IPS DF 6.9 (cell line): ENCODE measurements at regions not wholly inside any gene's neighbourhood (a gene's known extent, or its start where the extent isn't known, plus 50 kb on each side); places are given as distances from the start of the nearest gene placed in this dataset.
"Not testable (repeated sequence)": the region's sequence is repeated elsewhere in the genome, so short reads cannot be mapped to it uniquely, and the experiment has no call there.

Source experiments
- DNase-seq: peaks from one replicate; pipeline ENCODE4 v3.0.0-alpha.2; 2013; ENCODE audit warnings: low read depth, low spot score
- H3K27ac ChIP-seq: one replicate; pipeline ENCODE4 v1.5.1; 2013; ENCODE audit warnings: low read length, control low read depth
- H3K27me3 ChIP-seq: 2 replicates; pipeline ENCODE4 v1.6.1; 2013; ENCODE audit warnings: mild to moderate bottlenecking, low read length; ENCODE audit not compliant: control insufficient read depth, insufficient read depth
- H3K36me3 ChIP-seq: 2 replicates; pipeline ENCODE4 v1.6.1; 2013; ENCODE audit warnings: low read length; ENCODE audit not compliant: control insufficient read depth, insufficient read depth
- H3K4me1 ChIP-seq: 2 replicates; pipeline ENCODE4 v1.6.1; 2013; ENCODE audit warnings: low read length; ENCODE audit not compliant: control insufficient read depth, insufficient read depth
- H3K4me3 ChIP-seq: 2 replicates; pipeline ENCODE4 v1.5.1; 2013; ENCODE audit warnings: mild to moderate bottlenecking, low read length
- H3K9me3 ChIP-seq: 2 replicates; pipeline ENCODE4 v1.6.1; 2013; ENCODE audit warnings: low read length, inconsistent platforms; ENCODE audit not compliant: control insufficient read depth, insufficient read depth
- WGBS: extraction: QIAGEN DNeasy Blood & Tissue Kit; methylation state at CpG from one replicate; pipeline ENCODE4 v1.1.7; 2013; ENCODE audit warnings: mixed read lengths, missing lambda C conversion rate; ENCODE audit not compliant: insufficient read length, insufficient coverage; 5-methylcytosine and 5-hydroxymethylcytosine counted together

DNA sequence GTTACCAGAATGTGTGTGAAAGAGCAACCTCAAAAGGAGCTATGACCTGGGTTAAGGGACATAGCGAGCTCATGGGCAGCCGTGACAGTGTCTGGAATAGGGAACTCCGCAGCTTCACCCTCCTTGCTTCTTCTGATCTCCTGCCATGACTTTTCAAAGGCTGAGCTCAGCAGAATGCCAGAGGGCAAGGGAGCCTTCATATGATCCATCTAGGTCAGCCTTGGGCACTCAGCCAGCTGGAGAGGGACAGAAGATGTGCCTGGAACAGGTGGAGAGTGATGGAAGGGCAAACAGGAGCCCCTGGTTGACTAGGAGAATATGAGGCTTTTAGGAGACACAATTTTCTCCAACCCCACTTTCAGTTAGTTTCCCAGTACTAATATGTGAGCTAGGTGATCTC is 352.8 kb upstream of the FRG2C start:
- not testable (repeated sequence) for DNase-seq, H3K27ac ChIP-seq, H3K36me3 ChIP-seq, H3K9me3 ChIP-seq, H3K4me3 ChIP-seq, H3K27me3 ChIP-seq, H3K4me1 ChIP-seq
- WGBS = no CpG with 5 or more reads among the region's 3 CpGs

- not testable (repeated sequence) for H3K4me1 ChIP-seq
Measured at GRCh38 chr3:75312469-75312868, 351.7 kb upstream of the FRG2C start.

GRCh38 chr3:75319776-75320175 is 344.4 kb upstream of the FRG2C start:
- not testable (repeated sequence) for H3K27me3 ChIP-seq, H3K4me3 ChIP-seq, H3K4me1 ChIP-seq, DNase-seq, H3K27ac ChIP-seq, H3K9me3 ChIP-seq, H3K36me3 ChIP-seq
- no CpG with 5 or more reads among the region's 1 CpG for WGBS

More at GRCh38 chr3:75312469-75312868, 351.7 kb upstream of the FRG2C start:
- not testable (repeated sequence) for H3K36me3 ChIP-seq, DNase-seq, H3K9me3 ChIP-seq, H3K27me3 ChIP-seq, H3K4me3 ChIP-seq, H3K27ac ChIP-seq
- no CpG with 5 or more reads among the region's 3 CpGs for WGBS

DNA sequence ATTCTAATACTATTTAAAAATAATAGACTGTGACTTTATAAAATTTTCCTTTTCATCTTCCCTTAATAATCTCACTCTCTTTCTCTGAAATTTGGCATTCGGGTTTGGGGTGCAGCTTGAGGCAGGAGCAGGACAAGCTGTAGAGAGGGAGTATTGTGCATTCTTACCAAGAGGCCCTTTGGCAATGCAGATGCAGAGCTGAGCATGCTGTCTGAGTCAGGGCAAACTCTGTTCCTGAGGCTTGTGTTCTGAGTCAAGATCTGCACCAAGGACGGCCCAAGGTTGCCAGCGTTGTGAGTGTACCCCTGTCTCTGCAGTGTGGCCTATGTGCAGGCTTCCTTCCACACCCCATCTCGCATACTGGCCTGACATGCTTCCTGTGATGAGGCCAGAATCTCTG is 343.8 kb upstream of the FRG2C start:
- H3K27ac ChIP-seq = no peak overlapping the region
- H3K27me3 ChIP-seq = no peaks in the 10 kb centered on the region
- peaks cover 2% of the 10 kb centered on the region; the same call in 1 of the 2 replicates for H3K4me1 ChIP-seq
- H3K4me3 ChIP-seq = no peak overlapping the region
- no peak for DNase-seq
- no peaks in the 10 kb centered on the region for H3K36me3 ChIP-seq
- no CpG with 5 or more reads among the region's 4 CpGs for WGBS
- no peaks in the 10 kb centered on the region for H3K9me3 ChIP-seq

GRCh38 chr3:75321060-75321459 is 343.1 kb upstream of the FRG2C start:
- H3K4me1 ChIP-seq = peaks cover 2% of the 10 kb centered on the region; the same call in 1 of the 2 replicates
- H3K9me3 ChIP-seq = no peaks in the 10 kb centered on the region
- H3K36me3 ChIP-seq = no peaks in the 10 kb centered on the region
- H3K27me3 ChIP-seq = no peaks in the 10 kb centered on the region
- H3K4me3 ChIP-seq = no peak overlapping the region
- no peak for DNase-seq
- no peak overlapping the region for H3K27ac ChIP-seq
- no CpG with 5 or more reads among the region's 3 CpGs for WGBS

- not testable (repeated sequence) for H3K27me3 ChIP-seq, H3K4me1 ChIP-seq, DNase-seq, H3K27ac ChIP-seq, H3K4me3 ChIP-seq, H3K36me3 ChIP-seq, H3K9me3 ChIP-seq
- no CpG with 5 or more reads among the region's 2 CpGs for WGBS
Measured at GRCh38 chr3:75323936-75324335, 340.2 kb upstream of the FRG2C start.

DNA sequence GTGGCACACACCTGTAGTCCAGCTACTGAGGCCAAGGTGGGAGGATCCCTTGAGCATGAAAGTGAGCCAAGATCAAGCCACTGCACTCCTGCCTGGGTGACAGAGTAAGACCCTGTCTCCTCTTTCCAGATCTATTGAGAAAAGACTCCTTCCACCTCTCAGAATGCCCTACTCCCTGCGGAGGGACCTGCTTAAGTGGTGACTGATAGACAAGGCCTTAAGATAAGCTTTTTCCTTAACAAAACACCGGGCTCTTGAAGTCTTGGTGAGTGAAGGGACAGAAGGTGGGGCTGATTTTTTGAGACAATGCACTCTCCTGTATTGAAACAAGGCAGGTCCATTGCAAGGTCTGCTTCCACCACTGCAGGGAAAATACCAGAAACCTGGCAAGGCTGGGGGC is 338.4 kb upstream of the FRG2C start:
- H3K4me3 ChIP-seq = no peak overlapping the region
- H3K9me3 ChIP-seq = no peaks in the 10 kb centered on the region
- DNase-seq = no peak
- no CpG with 5 or more reads among the region's 2 CpGs for WGBS
- no peaks in the 10 kb centered on the region for H3K27me3 ChIP-seq
- no peaks in the 10 kb centered on the region; the same call in 1 of the 2 replicates for H3K4me1 ChIP-seq
- no peak overlapping the region for H3K27ac ChIP-seq
- no peaks in the 10 kb centered on the region for H3K36me3 ChIP-seq

GRCh38 chr3:75327453-75327852 is 336.7 kb upstream of the FRG2C start:
- Histone ChIP-seq H3K27me3 (no peaks in the 10 kb centered on the region), H3K4me3 (no peak overlapping the region), H3K36me3 (no peaks in the 10 kb centered on the region), H3K9me3 (no peaks in the 10 kb centered on the region), H3K4me1 (no peaks in the 10 kb centered on the region; the same call in 1 of the 2 replicates), H3K27ac (no peak overlapping the region)
- no peak for DNase-seq
- no CpG with 5 or more reads among the region's 9 CpGs for WGBS

DNA sequence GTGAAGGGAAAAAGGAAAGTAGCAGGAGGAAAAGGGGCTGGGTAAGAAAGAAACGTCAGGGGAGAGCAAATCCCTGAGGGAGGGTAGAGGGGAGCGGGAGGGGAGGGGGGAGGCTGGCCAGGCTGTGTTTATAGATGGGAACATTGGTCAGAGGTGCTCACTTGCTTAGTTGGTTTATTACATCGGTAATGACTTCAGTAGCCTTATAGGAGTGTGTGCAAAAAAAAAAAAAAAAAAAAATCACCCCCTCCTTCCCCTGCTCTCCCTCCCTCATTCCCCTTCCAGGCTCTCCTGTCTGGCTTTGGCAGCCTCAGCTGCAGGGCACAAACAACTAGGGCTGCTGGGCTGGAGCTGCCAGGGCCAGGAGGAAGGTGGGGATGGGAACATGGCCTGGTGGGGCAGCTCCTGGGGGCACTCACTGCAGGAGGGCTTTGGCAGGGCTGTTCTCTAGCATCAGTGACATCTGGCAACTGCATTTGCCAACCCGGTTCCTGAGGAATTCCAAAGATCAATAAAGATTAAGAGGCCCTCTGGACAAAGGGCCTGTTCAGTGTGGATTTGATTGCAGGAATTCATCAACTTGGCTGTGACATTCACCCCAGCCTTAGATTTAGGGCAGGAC is 334.5 kb upstream of the FRG2C start:
- H3K27me3 ChIP-seq = no peaks in the 10 kb centered on the region
- no peaks in the 10 kb centered on the region; the same call in 1 of the 2 replicates for H3K4me1 ChIP-seq
- WGBS = no CpG with 5 or more reads among the region's 4 CpGs
- no peaks in the 10 kb centered on the region for H3K9me3 ChIP-seq
- no peak overlapping the region for H3K27ac ChIP-seq
- no peak for DNase-seq
- no peaks in the 10 kb centered on the region for H3K36me3 ChIP-seq
- no peak overlapping the region for H3K4me3 ChIP-seq

GRCh38 chr3:75330446-75330845 is 333.7 kb upstream of the FRG2C start:
- not testable (repeated sequence) for H3K36me3 ChIP-seq, H3K4me1 ChIP-seq, H3K4me3 ChIP-seq, H3K9me3 ChIP-seq, H3K27me3 ChIP-seq, H3K27ac ChIP-seq, DNase-seq

GRCh38 chr3:75332090-75332489 is 332.0 kb upstream of the FRG2C start:
- no CpG with 5 or more reads among the region's 1 CpG for WGBS
- H3K9me3 ChIP-seq, H3K36me3 ChIP-seq, H3K4me1 ChIP-seq, H3K4me3 ChIP-seq, DNase-seq, H3K27me3 ChIP-seq, H3K27ac ChIP-seq: not testable (repeated sequence)
